GM23338 (cell line): ENCODE measurements at regions not wholly inside any gene's neighbourhood (a gene's known extent, or its start where the extent isn't known, plus 50 kb on each side); places are given as distances from the start of the nearest gene placed in this dataset.

ENCODE experiments used
- EZH2 ChIP-seq: fragments of 200-600 bp; sonication (generic); IDR thresholded peaks from one replicate; pipeline ENCODE4 v1.8.0; 2017; ENCODE audit warnings: antibody characterized with exemption, mild to moderate bottlenecking, low read depth; ENCODE audit not compliant: unreplicated experiment
- EZH2phosphoT487 ChIP-seq: fragments of 200-600 bp; sonication (generic); IDR thresholded peaks from one replicate; pipeline ENCODE4 v1.8.1; 2018; ENCODE audit warnings: antibody characterized with exemption; ENCODE audit not compliant: unreplicated experiment
- POLR2AphosphoS5 ChIP-seq: IDR thresholded peaks from 2 replicates; pipeline ENCODE4 v1.6.1; 2016; ENCODE audit warnings: antibody characterized with exemption, low read depth
- TF ChIP-seq, protein P1 (sequence below), 2 experiments: fragments of 200-600 bp in 1 of 2; sonication (generic) in 1 of 2; conservative IDR thresholded peaks; 2 replicates each; pipeline versions ENCODE4 v1.5.1 to v1.6.1; 2016 to 2017; ENCODE audit warnings: antibody characterized with exemption in 2 of 2, low read depth in 2 of 2, mild to moderate bottlenecking in 2 of 2, moderate library complexity in 1 of 2
- TF ChIP-seq, protein P2 (sequence below): IDR thresholded peaks from one replicate; pipeline ENCODE4 v1.6.1; 2018; ENCODE audit warnings: antibody characterized with exemption; ENCODE audit not compliant: unreplicated experiment

DNA sequence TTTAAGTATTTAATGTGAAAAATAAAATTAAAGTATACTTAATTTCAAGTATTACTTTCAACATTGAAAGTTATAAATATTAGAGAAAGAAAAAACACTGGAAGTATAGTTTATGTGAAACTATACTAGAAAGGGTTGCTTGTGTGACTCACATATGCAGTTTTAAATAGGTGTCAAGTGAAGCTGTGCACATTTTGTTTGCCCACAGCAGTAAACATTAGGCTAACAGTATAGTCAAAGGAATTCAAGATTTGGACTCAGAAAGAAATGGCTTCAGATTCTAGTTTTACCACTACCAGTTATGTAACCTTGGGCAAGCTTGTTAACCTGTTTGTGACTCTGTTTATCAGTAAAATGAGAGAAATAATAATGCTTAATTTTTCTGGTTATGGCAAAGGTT lies 148.2 kb downstream of the FAM47B start:
- TF ChIP-seq EZH2 (no peak), POLR2AphosphoS5 (no peak), EZH2phosphoT487 (no peak)
- TF ChIP-seq, protein P1, sequence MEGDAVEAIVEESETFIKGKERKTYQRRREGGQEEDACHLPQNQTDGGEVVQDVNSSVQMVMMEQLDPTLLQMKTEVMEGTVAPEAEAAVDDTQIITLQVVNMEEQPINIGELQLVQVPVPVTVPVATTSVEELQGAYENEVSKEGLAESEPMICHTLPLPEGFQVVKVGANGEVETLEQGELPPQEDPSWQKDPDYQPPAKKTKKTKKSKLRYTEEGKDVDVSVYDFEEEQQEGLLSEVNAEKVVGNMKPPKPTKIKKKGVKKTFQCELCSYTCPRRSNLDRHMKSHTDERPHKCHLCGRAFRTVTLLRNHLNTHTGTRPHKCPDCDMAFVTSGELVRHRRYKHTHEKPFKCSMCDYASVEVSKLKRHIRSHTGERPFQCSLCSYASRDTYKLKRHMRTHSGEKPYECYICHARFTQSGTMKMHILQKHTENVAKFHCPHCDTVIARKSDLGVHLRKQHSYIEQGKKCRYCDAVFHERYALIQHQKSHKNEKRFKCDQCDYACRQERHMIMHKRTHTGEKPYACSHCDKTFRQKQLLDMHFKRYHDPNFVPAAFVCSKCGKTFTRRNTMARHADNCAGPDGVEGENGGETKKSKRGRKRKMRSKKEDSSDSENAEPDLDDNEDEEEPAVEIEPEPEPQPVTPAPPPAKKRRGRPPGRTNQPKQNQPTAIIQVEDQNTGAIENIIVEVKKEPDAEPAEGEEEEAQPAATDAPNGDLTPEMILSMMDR (conservative IDR thresholded peaks at IDR 0.05; ENCODE audit: low read depth in 2 of 2), result no peak
- TF ChIP-seq, protein P2, sequence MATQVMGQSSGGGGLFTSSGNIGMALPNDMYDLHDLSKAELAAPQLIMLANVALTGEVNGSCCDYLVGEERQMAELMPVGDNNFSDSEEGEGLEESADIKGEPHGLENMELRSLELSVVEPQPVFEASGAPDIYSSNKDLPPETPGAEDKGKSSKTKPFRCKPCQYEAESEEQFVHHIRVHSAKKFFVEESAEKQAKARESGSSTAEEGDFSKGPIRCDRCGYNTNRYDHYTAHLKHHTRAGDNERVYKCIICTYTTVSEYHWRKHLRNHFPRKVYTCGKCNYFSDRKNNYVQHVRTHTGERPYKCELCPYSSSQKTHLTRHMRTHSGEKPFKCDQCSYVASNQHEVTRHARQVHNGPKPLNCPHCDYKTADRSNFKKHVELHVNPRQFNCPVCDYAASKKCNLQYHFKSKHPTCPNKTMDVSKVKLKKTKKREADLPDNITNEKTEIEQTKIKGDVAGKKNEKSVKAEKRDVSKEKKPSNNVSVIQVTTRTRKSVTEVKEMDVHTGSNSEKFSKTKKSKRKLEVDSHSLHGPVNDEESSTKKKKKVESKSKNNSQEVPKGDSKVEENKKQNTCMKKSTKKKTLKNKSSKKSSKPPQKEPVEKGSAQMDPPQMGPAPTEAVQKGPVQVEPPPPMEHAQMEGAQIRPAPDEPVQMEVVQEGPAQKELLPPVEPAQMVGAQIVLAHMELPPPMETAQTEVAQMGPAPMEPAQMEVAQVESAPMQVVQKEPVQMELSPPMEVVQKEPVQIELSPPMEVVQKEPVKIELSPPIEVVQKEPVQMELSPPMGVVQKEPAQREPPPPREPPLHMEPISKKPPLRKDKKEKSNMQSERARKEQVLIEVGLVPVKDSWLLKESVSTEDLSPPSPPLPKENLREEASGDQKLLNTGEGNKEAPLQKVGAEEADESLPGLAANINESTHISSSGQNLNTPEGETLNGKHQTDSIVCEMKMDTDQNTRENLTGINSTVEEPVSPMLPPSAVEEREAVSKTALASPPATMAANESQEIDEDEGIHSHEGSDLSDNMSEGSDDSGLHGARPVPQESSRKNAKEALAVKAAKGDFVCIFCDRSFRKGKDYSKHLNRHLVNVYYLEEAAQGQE, result no peak
